Esophagus muscularis mucosa (tissue), 4 donors: ENCODE measurements at regions not wholly inside any gene's neighbourhood (a gene's known extent, or its start where the extent isn't known, plus 50 kb on each side); places are given as distances from the start of the nearest gene placed in this dataset.

Source experiments
- DNase-seq: peaks from one replicate; pipeline ENCODE4 v3.0.0-alpha.2; 2017; ENCODE audit errors: extremely low spot score
- H3K27ac ChIP-seq, 4 donors: fragments of 200-600 bp; sonication (generic); replicated peaks in 1 of 4; 1 replicate in 3 of 4; 2 replicates in 1 of 4; pipeline ENCODE4 v1.5.1; 2016 to 2019; ENCODE audit warnings: mild to moderate bottlenecking in 1 of 4
- H3K27me3 ChIP-seq, 4 donors: fragments of 200-600 bp; sonication (generic); one replicate each; pipeline versions ENCODE4 v1.5.1 to v1.6.0; 2016 to 2019
- H3K36me3 ChIP-seq, 4 donors: fragments of 200-600 bp; sonication (generic); one replicate each; pipeline ENCODE4 v1.5.1; 2016 to 2019
- H3K4me1 ChIP-seq, 4 donors: fragments of 200-600 bp; sonication (generic); one replicate each; pipeline ENCODE4 v1.5.1; 2016 to 2019
- H3K4me3 ChIP-seq, 4 donors: fragments of 200-600 bp; sonication (generic); 1 replicate in 2 of 4; 2 replicates in 2 of 4; pipeline ENCODE4 v1.5.1; 2016 to 2019; ENCODE audit warnings: mild to moderate bottlenecking in 4 of 4, moderate library complexity in 1 of 4
- H3K9me3 ChIP-seq, 4 donors: fragments of 200-600 bp; sonication (generic); 1 replicate in 3 of 4; 2 replicates in 1 of 4; pipeline ENCODE4 v1.5.1; 2016 to 2019
- EP300 ChIP-seq: sonication (generic); formaldehyde crosslinking; IDR thresholded peaks from one replicate; pipeline ENCODE4 v1.6.1; 2017; ENCODE audit warnings: antibody characterized with exemption
- POLR2A ChIP-seq: fragments of 450-650 bp; IDR thresholded peaks from one replicate; pipeline ENCODE4 v1.6.1; 2017; ENCODE audit warnings: antibody characterized with exemption, moderate library complexity, mild to moderate bottlenecking, low read depth
- POLR2AphosphoS5 ChIP-seq, 2 donors: sonication (generic); formaldehyde crosslinking; IDR thresholded peaks; one replicate each; pipeline ENCODE4 v1.6.1; 2017; ENCODE audit warnings: antibody characterized with exemption in 2 of 2
- WGBS: methylation state at CpG from one replicate; pipeline ENCODE4 v1.1.5; 2018; 5-methylcytosine and 5-hydroxymethylcytosine counted together
- intact Hi-C: fragments of 100-400 bp; cut with DNase I; formaldehyde crosslinking; loops from one replicate; pipeline ENCODE4 v1.15.1; 2023
- TF ChIP-seq, protein P1 (sequence below), 3 experiments: fragments of 200-600 bp in 2 of 3; fragments of 450-650 bp in 1 of 3; sonication (generic) in 2 of 3; IDR thresholded peaks; one replicate each; pipeline ENCODE4 v1.5.1; 2017 to 2019; ENCODE audit warnings: antibody characterized with exemption in 3 of 3, mild to moderate bottlenecking in 2 of 3, moderate library complexity in 1 of 3

DNA sequence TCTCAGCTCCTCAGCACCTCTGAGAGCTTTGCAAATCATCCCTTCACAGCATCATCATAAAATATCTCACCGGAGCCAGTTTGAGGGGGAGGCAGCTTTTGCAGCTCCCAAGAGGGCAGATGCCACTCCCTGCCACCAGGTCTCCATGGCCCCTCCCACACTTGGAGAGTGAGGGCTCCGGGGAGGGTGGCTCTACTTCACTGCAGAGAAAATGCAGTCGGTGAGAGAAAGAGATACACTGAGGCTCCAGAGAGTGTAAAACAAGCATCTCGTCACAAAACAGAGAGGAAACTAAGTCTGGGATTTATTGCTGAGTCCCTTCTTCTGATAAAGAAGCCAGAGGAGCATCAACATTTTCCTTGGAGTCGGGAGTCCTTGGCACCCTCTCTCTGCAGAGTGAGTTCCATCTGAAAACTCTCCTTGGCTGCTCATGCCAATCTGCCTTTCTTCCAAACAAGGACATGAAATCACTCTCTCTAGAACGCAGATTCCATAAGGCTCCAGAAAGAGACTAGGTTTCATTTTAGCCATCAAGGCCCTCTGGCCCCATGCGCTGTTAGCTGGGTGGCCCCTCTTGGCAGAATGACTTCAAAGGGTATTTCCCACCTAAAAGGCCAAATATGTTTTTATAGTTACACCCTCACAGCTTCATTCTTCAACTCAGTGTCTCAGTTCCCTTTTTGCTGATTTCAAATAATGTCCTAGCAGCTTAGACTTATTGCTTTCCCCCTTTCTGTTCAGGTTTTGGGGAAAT is 70.6 kb upstream of the F13A1 start:
- Histone ChIP-seq H3K9me3 (no peaks in the 10 kb centered on the region), H3K36me3 (no peaks in the 10 kb centered on the region), H3K27ac (no peak overlapping the region), H3K27me3 (no peaks in the 10 kb centered on the region), H3K4me3 (no peak overlapping the region), H3K4me1 (no peaks in the 10 kb centered on the region)
- intact Hi-C loops, result no loop called here
- WGBS, result 50% methylated on average over 6 of the region's 7 CpGs
- TF ChIP-seq, protein P1, sequence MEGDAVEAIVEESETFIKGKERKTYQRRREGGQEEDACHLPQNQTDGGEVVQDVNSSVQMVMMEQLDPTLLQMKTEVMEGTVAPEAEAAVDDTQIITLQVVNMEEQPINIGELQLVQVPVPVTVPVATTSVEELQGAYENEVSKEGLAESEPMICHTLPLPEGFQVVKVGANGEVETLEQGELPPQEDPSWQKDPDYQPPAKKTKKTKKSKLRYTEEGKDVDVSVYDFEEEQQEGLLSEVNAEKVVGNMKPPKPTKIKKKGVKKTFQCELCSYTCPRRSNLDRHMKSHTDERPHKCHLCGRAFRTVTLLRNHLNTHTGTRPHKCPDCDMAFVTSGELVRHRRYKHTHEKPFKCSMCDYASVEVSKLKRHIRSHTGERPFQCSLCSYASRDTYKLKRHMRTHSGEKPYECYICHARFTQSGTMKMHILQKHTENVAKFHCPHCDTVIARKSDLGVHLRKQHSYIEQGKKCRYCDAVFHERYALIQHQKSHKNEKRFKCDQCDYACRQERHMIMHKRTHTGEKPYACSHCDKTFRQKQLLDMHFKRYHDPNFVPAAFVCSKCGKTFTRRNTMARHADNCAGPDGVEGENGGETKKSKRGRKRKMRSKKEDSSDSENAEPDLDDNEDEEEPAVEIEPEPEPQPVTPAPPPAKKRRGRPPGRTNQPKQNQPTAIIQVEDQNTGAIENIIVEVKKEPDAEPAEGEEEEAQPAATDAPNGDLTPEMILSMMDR (IDR thresholded peaks at IDR 0.05), result no peak
- TF ChIP-seq EP300, result no peak
- TF ChIP-seq POLR2AphosphoS5 (IDR thresholded peaks at IDR 0.05), result no peak
- no peak for TF ChIP-seq POLR2A
- DNase-seq, result no peak

DNA sequence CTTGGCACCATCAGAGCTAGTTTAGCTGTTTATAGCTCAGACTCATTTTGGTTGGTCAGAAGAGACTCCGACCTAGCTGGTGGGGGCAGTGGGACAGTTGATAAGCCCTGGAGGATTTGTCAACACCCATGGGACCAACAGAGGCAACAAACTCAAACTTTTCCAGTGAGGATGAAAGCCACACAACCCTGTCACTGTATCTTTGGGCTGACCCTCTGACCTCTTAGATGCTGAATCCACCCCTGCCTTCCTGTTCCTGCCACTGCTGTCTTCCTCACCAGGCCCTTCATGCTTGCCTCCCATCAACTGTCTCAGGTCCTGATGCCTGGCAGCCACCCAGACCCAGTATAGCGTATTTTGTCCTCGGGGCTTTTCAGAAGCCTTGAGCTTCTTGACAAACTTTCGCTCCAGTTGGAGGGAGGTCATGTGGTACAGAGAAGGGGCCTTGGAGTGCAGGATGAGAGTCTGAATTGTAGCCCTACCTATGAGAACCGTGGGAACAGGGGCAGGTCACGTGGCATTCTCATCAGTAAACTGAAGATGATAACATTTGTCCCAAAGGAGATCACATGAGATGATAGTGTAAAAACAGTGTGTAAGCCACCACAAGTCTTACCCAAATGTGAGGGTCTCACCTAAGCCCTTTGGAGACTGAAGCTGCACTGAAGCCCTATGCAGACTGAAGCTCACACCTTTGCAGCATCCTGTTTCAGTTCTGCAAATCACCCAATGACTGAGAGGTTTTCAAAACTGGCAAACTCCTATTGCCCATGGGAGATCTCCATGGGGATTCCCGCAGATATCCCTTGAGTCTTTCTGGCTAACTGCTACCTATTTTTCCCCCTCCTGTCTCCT is 72.0 kb upstream of the F13A1 start:
- DNase-seq, result no peak
- Histone ChIP-seq H3K4me1 (no peaks in the 10 kb centered on the region), H3K27ac (no peak overlapping the region), H3K27me3 (no peaks in the 10 kb centered on the region), H3K36me3 (no peaks in the 10 kb centered on the region), H3K4me3 (no peak overlapping the region), H3K9me3 (no peaks in the 10 kb centered on the region)
- TF ChIP-seq EP300, result no peak
- TF ChIP-seq POLR2AphosphoS5 (IDR thresholded peaks at IDR 0.05), result no peak
- TF ChIP-seq, protein P1 (IDR thresholded peaks at IDR 0.05), result no peak
- no peak for TF ChIP-seq POLR2A
- WGBS, result 84% methylated on average over 7 of the region's 7 CpGs
- intact Hi-C loops, result no loop called here

DNA sequence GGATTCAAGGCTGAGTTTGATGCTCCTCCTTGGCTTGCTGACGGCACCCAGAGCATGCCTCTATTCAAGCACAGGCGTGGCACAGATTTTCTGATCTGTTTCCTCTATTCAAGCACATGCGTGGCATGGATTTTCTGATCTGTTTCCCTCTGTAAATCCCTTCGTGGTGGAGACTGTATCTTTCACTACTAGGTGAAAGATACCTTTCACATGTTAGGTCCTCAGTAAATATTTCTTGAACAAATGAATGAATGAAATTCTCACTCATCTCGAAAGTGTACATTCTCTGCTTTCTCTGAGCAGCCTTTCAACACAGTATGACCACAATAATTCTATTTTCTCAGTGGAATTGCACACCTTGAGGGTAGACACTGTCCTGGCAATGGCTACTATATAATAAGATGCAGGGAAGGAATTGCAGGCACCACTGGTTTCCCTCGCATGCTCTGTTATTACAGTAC is 72.6 kb upstream of the F13A1 start:
- Histone ChIP-seq H3K4me3 (no peak overlapping the region), H3K9me3 (no peaks in the 10 kb centered on the region), H3K4me1 (no peaks in the 10 kb centered on the region), H3K27me3 (no peaks in the 10 kb centered on the region), H3K36me3 (no peaks in the 10 kb centered on the region), H3K27ac (no peak overlapping the region)
- TF ChIP-seq, protein P1 (IDR thresholded peaks at IDR 0.05), result no peak
- TF ChIP-seq POLR2A, result no peak
- TF ChIP-seq EP300, result no peak
- no peak for TF ChIP-seq POLR2AphosphoS5 (IDR thresholded peaks at IDR 0.05)
- WGBS, result 76% methylated on average over 6 of the region's 6 CpGs
- intact Hi-C loops, result no loop called here
- DNase-seq, result no peak

DNA sequence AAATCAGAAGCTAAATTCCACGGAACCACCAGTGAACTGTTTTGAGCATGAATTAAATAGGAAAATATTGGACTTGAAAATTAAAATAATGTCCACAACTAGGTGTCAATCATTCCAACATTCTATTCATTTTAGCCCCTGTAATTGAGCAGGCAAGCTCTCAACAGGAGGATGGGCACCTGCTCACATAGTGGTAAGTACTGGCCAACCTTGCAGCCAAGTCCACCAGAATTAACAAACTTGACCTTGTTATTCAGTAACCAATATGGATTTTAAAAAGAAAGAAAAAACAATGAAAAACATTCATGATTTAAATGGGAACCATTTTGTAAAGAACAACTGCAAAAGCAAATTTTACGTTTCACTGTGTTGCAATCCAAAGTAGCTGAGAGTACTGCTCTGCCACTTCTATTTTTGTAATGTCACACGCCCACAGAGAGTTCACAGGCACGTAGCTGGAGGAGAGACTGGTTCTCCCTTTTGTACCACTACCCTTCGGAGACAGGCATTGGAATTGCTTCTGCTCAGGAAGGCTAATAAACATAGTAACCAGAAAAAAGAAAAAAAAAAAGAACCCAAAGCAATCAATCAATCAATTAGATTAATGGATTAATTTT is 75.2 kb upstream of the F13A1 start:
- TF ChIP-seq POLR2AphosphoS5 (IDR thresholded peaks at IDR 0.05), result no peak
- TF ChIP-seq, protein P1 (IDR thresholded peaks at IDR 0.05), result no peak
- no peak for TF ChIP-seq EP300
- TF ChIP-seq POLR2A, result no peak
- H3K9me3 ChIP-seq, result no peaks in the 10 kb centered on the region
- intact Hi-C loops, result no loop called here
- no peak overlapping the region for H3K27ac ChIP-seq
- H3K27me3 ChIP-seq, result no peaks in the 10 kb centered on the region
- no peak for DNase-seq
- H3K4me1 ChIP-seq, result no peaks in the 10 kb centered on the region
- WGBS, result 74% methylated on average over 5 of the region's 5 CpGs
- H3K4me3 ChIP-seq, result no peak overlapping the region
- H3K36me3 ChIP-seq, result no peaks in the 10 kb centered on the region
